HG02678 (cell line): ENCODE measurements at regions not wholly inside any gene's neighbourhood (a gene's known extent, or its start where the extent isn't known, plus 50 kb on each side); places are given as distances from the start of the nearest gene placed in this dataset.
"Not testable (repeated sequence)": the region's sequence is repeated elsewhere in the genome, so short reads cannot be mapped to it uniquely, and the experiment has no call there.

Experiments
- ATAC-seq: cut with Tn5 transposase; IDR thresholded peaks from one replicate; pipeline ENCODE4 v1.9.1; 2021; ENCODE audit warnings: mild to moderate bottlenecking, moderate library complexity; ENCODE audit not compliant: unreplicated experiment

- no peak for ATAC-seq
Measured at GRCh38 chr12:60616400-60616799, 1020.6 kb downstream of the SLC16A7 start.

- no peak for ATAC-seq
Measured at GRCh38 chr12:60630796-60631195, 1035.0 kb downstream of the SLC16A7 start.

- ATAC-seq, result no peak
Measured at GRCh38 chr12:60644076-60644475, 1048.2 kb downstream of the SLC16A7 start.

GRCh38 chr12:60666895-60667294 is 1071.1 kb downstream of the SLC16A7 start:
- ATAC-seq, result no peak

- no peak for ATAC-seq
Measured at GRCh38 chr12:60672949-60673348, 1077.1 kb downstream of the SLC16A7 start.

- ATAC-seq, result no peak
Measured at GRCh38 chr12:60684988-60685655, 1089.3 kb downstream of the SLC16A7 start.

GRCh38 chr12:60689137-60689536 is 1093.3 kb downstream of the SLC16A7 start:
- no peak for ATAC-seq

GRCh38 chr12:60693019-60693626 is 1097.3 kb downstream of the SLC16A7 start:
- ATAC-seq, result no peak

GRCh38 chr12:60704171-60704914 is 1108.5 kb downstream of the SLC16A7 start:
- ATAC-seq, result no peak

GRCh38 chr12:60710246-60710645 is 1114.4 kb downstream of the SLC16A7 start:
- no peak for ATAC-seq

- no peak for ATAC-seq
Measured at GRCh38 chr12:60714141-60714900, 1118.5 kb downstream of the SLC16A7 start.

- ATAC-seq, result no peak
Measured at GRCh38 chr12:60724475-60724874, 1128.6 kb downstream of the SLC16A7 start.

GRCh38 chr12:60724984-60725383 is 1129.2 kb downstream of the SLC16A7 start:
- no peak for ATAC-seq

GRCh38 chr12:60752589-60752988 is 1156.8 kb downstream of the SLC16A7 start:
- ATAC-seq, result no peak

- ATAC-seq, result no peak
Measured at GRCh38 chr12:60758224-60758623, 1162.4 kb downstream of the SLC16A7 start.

GRCh38 chr12:60760965-60761364 is 1165.1 kb downstream of the SLC16A7 start:
- ATAC-seq, result no peak

- ATAC-seq, result not testable (repeated sequence)
Measured at GRCh38 chr12:60801166-60801565, 1205.3 kb downstream of the SLC16A7 start.

- ATAC-seq, result no peak
Measured at GRCh38 chr12:60803147-60803546, 1207.3 kb downstream of the SLC16A7 start.

GRCh38 chr12:60805364-60805763 is 1209.5 kb downstream of the SLC16A7 start:
- ATAC-seq, result no peak

- no peak for ATAC-seq
Measured at GRCh38 chr12:60819794-60820193, 1224.0 kb downstream of the SLC16A7 start.

- ATAC-seq, result no peak
Measured at GRCh38 chr12:60822580-60822979, 1226.8 kb downstream of the SLC16A7 start.
